ENCODE measurements at regions not wholly inside any gene's neighbourhood (a gene's known extent, or its start where the extent isn't known, plus 50 kb on each side); places are given as distances from the start of the nearest gene placed in this dataset.

- DNase-seq = no peak
- intact Hi-C loops (cut with DNase I, micrococcal nuclease) = no loop called here
Measured at GRCh38 chr5:133905424-133905823, 63.0 kb downstream of the C5orf15 start.

GRCh38 chr5:133904641-133905040 lies 63.8 kb downstream of the C5orf15 start:
- DNase-seq (no peak), ATAC-seq (no peak)
- intact Hi-C loops (cut with DNase I, micrococcal nuclease) = no loop called here

More at GRCh38 chr5:133905424-133905823, 63.0 kb downstream of the C5orf15 start:
- ATAC-seq = no peak

- DNase-seq (no peak), ATAC-seq (no peak)
- intact Hi-C loops (cut with DNase I, micrococcal nuclease) = no loop called here
Measured at GRCh38 chr5:133902511-133903118, 65.8 kb downstream of the C5orf15 start.

- ATAC-seq = no peak
- intact Hi-C loops (cut with DNase I, micrococcal nuclease) = no loop called here
Measured at GRCh38 chr5:133900534-133901270, 67.7 kb downstream of the C5orf15 start.

GRCh38 chr5:133899506-133899905 lies 68.9 kb downstream of the C5orf15 start:
- DNase-seq (no peak), ATAC-seq (no peak)
- intact Hi-C loops (cut with DNase I, micrococcal nuclease) = no loop called here

More at GRCh38 chr5:133900534-133901270, 67.7 kb downstream of the C5orf15 start:
- DNase-seq = no peak

- intact Hi-C loops (cut with DNase I, micrococcal nuclease) = no loop called here
- ATAC-seq = no peak
- DNase-seq = no peak
Measured at GRCh38 chr5:133898440-133898839, 70.0 kb downstream of the C5orf15 start.

GRCh38 chr5:133897431-133897830 lies 71.0 kb downstream of the C5orf15 start:
- ATAC-seq (no peak), DNase-seq (no peak)
- intact Hi-C loops (cut with DNase I, micrococcal nuclease) = no loop called here

- intact Hi-C loops (cut with DNase I, micrococcal nuclease) = no loop called here
- ATAC-seq (no peak), DNase-seq (no peak)
Measured at GRCh38 chr5:133896873-133897272, 71.6 kb downstream of the C5orf15 start.

GRCh38 chr5:133895979-133896845 lies 72.2 kb downstream of the C5orf15 start:
- ATAC-seq = no peak
- no peak for DNase-seq

GRCh38 chr5:133894143-133894542 lies 74.3 kb downstream of the C5orf15 start:
- ATAC-seq = no peak
- intact Hi-C loops (cut with DNase I, micrococcal nuclease) = no loop called here

More at GRCh38 chr5:133895979-133896845, 72.2 kb downstream of the C5orf15 start:
- intact Hi-C loops (cut with DNase I, micrococcal nuclease) = no loop called here

GRCh38 chr5:133892774-133893173 lies 75.7 kb downstream of the C5orf15 start:
- intact Hi-C loops (cut with DNase I, micrococcal nuclease) = no loop called here
- no peak for ATAC-seq

More at GRCh38 chr5:133894143-133894542, 74.3 kb downstream of the C5orf15 start:
- DNase-seq = no peak

GRCh38 chr5:133892306-133892705 lies 76.1 kb downstream of the C5orf15 start:
- DNase-seq (no peak), ATAC-seq (no peak)
- intact Hi-C loops (cut with DNase I, micrococcal nuclease) = no loop called here

More at GRCh38 chr5:133892774-133893173, 75.7 kb downstream of the C5orf15 start:
- no peak for DNase-seq

GRCh38 chr5:133891390-133891789 lies 77.0 kb downstream of the C5orf15 start:
- intact Hi-C loops (cut with DNase I, micrococcal nuclease) = no loop called here
- ATAC-seq (no peak), DNase-seq (no peak)

GRCh38 chr5:133890776-133891280 lies 77.6 kb downstream of the C5orf15 start:
- DNase-seq (no peak), ATAC-seq (no peak)
- intact Hi-C loops (cut with DNase I, micrococcal nuclease) = no loop called here

- intact Hi-C loops (cut with DNase I, micrococcal nuclease) = no loop called here
- DNase-seq = no peak
- no peak for ATAC-seq
Measured at GRCh38 chr5:133890314-133890713, 78.1 kb downstream of the C5orf15 start.

GRCh38 chr5:133889271-133889905 lies 79.0 kb downstream of the C5orf15 start:
- intact Hi-C loops (cut with DNase I, micrococcal nuclease) = no loop called here
- DNase-seq (no peak), ATAC-seq (no peak)

- DNase-seq (no peak), ATAC-seq (no peak)
Measured at GRCh38 chr5:133888625-133888991, 79.8 kb downstream of the C5orf15 start.

GRCh38 chr5:133885566-133885965 lies 82.9 kb downstream of the C5orf15 start:
- ATAC-seq (no peak), DNase-seq (no peak)
- intact Hi-C loops (cut with DNase I, micrococcal nuclease) = no loop called here

More at GRCh38 chr5:133888625-133888991, 79.8 kb downstream of the C5orf15 start:
- intact Hi-C loops (cut with DNase I, micrococcal nuclease) = no loop called here

Data from left colon (tissue), 2 donors.